H1 (cell line): ENCODE measurements at regions not wholly inside any gene's neighbourhood (a gene's known extent, or its start where the extent isn't known, plus 50 kb on each side); places are given as distances from the start of the nearest gene placed in this dataset.

Experiments
- CTCF ChIA-PET: fragments of 300-600 bp; sonication (Branson Sonifier 250); formaldehyde crosslinking; loops from one replicate; lab custom pipeline; 2021; ENCODE audit not compliant: partially characterized antibody; lab: Charles Lee
- POLR2A ChIA-PET: fragments of 300-600 bp; sonication (Branson Sonifier 250); formaldehyde crosslinking; loops from one replicate; lab custom pipeline; 2021; ENCODE audit warnings: inconsistent platforms; ENCODE audit not compliant: partially characterized antibody; lab: Charles Lee
- DNase-seq, 2 experiments: peaks; one replicate each; pipeline versions ENCODE4 v3.0.0 to v3.0.0-alpha.2; 2010 to 2022; ENCODE audit warnings: low spot score in 2 of 2, low read depth in 1 of 2, mixed read lengths in 1 of 2
- FAIRE-seq: peaks from 2 replicates; lab custom pipeline; 2011; peaks lifted over from hg19 to GRCh38; lab: Jason Lieb, UNC
- H2AFZ ChIP-seq: 2 replicates; pipeline ENCODE4 v1.8.1; 2012; ENCODE audit warnings: low read length, inconsistent platforms
- H2AK5ac ChIP-seq: 2 replicates; pipeline ENCODE4 v1.6.1; 2013; ENCODE audit warnings: low read depth, low read length
- H2BK120ac ChIP-seq: replicated peaks from 2 replicates; pipeline ENCODE3; 2013; ENCODE audit warnings: low read depth, low read length, inconsistent platforms
- H2BK12ac ChIP-seq: 2 replicates; pipeline ENCODE4 v1.6.1; 2013; ENCODE audit warnings: low read depth, low read length
- H2BK15ac ChIP-seq: 2 replicates; pipeline ENCODE4 v1.6.1; 2013; ENCODE audit warnings: low read length
- H2BK20ac ChIP-seq: 2 replicates; pipeline ENCODE4 v1.6.1; 2013; ENCODE audit warnings: low read length
- H2BK5ac ChIP-seq: 2 replicates; pipeline ENCODE4 v1.6.1; 2013; ENCODE audit warnings: low read depth, low read length
- H3K14ac ChIP-seq: 2 replicates; pipeline ENCODE4 v1.6.1; 2013; ENCODE audit warnings: inconsistent platforms; ENCODE audit not compliant: insufficient read length
- H3K18ac ChIP-seq: 2 replicates; pipeline ENCODE4 v1.6.1; 2013; ENCODE audit warnings: low read length; ENCODE audit errors: extremely low read depth
- H3K23ac ChIP-seq: 2 replicates; pipeline ENCODE4 v1.6.1; 2013; ENCODE audit warnings: inconsistent platforms; ENCODE audit not compliant: insufficient read length
- H3K23me2 ChIP-seq: 2 replicates; pipeline ENCODE4 v1.6.1; 2013; ENCODE audit warnings: low read depth, low read length
- H3K27ac ChIP-seq: 2 replicates; pipeline ENCODE4 v1.6.1; 2011; ENCODE audit warnings: low read depth, low read length, inconsistent platforms
- H3K27me3 ChIP-seq, 4 experiments: replicated peaks in 1 of 4; 1 replicate in 1 of 4; 2 replicates in 3 of 4; pipeline versions ENCODE4 v1.6.1 to v1.8.1; 2011 to 2013; ENCODE audit warnings: low read length in 3 of 4, mild to moderate bottlenecking in 3 of 4, inconsistent platforms in 2 of 4, mixed read lengths in 2 of 4, moderate library complexity in 1 of 4; ENCODE audit not compliant: control insufficient read depth in 3 of 4, insufficient read depth in 3 of 4; ENCODE audit errors: extremely low read depth in 1 of 4
- H3K36me3 ChIP-seq, 4 experiments: 2 replicates each; pipeline versions ENCODE4 v1.6.1 to v1.8.1; 2011 to 2013; ENCODE audit warnings: mild to moderate bottlenecking in 4 of 4, low read length in 3 of 4, moderate library complexity in 2 of 4, control low read depth in 1 of 4, inconsistent platforms in 1 of 4; ENCODE audit not compliant: insufficient read depth in 4 of 4, control insufficient read depth in 2 of 4
- H3K4ac ChIP-seq: replicated peaks from 2 replicates; pipeline ENCODE3; 2013; ENCODE audit warnings: low read length, low read depth, mixed read lengths, inconsistent platforms; ENCODE audit not compliant: insufficient read length
- H3K4me1 ChIP-seq, 4 experiments: replicated peaks in 1 of 4; 1 replicate in 1 of 4; 2 replicates in 3 of 4; pipeline versions ENCODE4 v1.6.1 to v1.8.1; 2011 to 2013; ENCODE audit warnings: low read length in 3 of 4, inconsistent platforms in 2 of 4, mixed read lengths in 1 of 4; ENCODE audit not compliant: insufficient read depth in 4 of 4, control insufficient read depth in 3 of 4
- H3K4me2 ChIP-seq, 2 experiments: 2 replicates each; pipeline versions ENCODE4 v1.6.1 to v1.8.1; 2011 to 2013; ENCODE audit warnings: low read depth in 2 of 2, low read length in 2 of 2, control low read depth in 1 of 2, inconsistent platforms in 1 of 2, mild to moderate bottlenecking in 1 of 2; ENCODE audit not compliant: insufficient read depth in 1 of 2
- H3K4me3 ChIP-seq, 4 experiments: fragments of 200-600, 300-600 bp in 1 of 4; sonication (generic), shearing (Covaris generic), sonication (Bioruptor Twin) in 1 of 4; 2 replicates each; pipeline versions ENCODE4 v1.5.1 to v1.8.1; 2011 to 2016; ENCODE audit warnings: low read length in 4 of 4, low read depth in 3 of 4, control low read depth in 2 of 4, inconsistent platforms in 2 of 4, mild to moderate bottlenecking in 2 of 4, mixed read lengths in 1 of 4, moderate library complexity in 1 of 4; ENCODE audit not compliant: insufficient read depth in 2 of 4; ENCODE audit errors: extremely low read depth in 1 of 4
- H3K56ac ChIP-seq: replicated peaks from 2 replicates; pipeline ENCODE3; 2013; ENCODE audit warnings: low read depth, mild to moderate bottlenecking, mixed read lengths, low read length, inconsistent platforms; ENCODE audit not compliant: insufficient read length
- H3K79me1 ChIP-seq: 2 replicates; pipeline ENCODE4 v1.6.1; 2013; ENCODE audit warnings: low read depth, low read length, control low read depth
- H3K79me2 ChIP-seq, 2 experiments: 2 replicates each; pipeline versions ENCODE4 v1.6.1 to v1.8.1; 2012 to 2013; ENCODE audit warnings: low read length in 2 of 2, mild to moderate bottlenecking in 2 of 2, inconsistent platforms in 1 of 2; ENCODE audit not compliant: insufficient read depth in 2 of 2, control insufficient read depth in 1 of 2
- H3K9ac ChIP-seq, 4 experiments: replicated peaks in 1 of 4; 1 replicate in 1 of 4; 2 replicates in 3 of 4; pipeline versions ENCODE4 v1.6.1 to v1.8.1; 2011 to 2013; ENCODE audit warnings: low read depth in 3 of 4, low read length in 3 of 4, control low read depth in 2 of 4, mild to moderate bottlenecking in 2 of 4, moderate library complexity in 2 of 4, inconsistent platforms in 1 of 4; ENCODE audit errors: extremely low read depth in 1 of 4
- H3K9me3 ChIP-seq, 2 experiments: 2 replicates each; pipeline versions ENCODE4 v1.6.1 to v1.8.1; 2012 to 2013; ENCODE audit warnings: mild to moderate bottlenecking in 2 of 2, moderate library complexity in 2 of 2, control low read depth in 1 of 2, inconsistent platforms in 1 of 2, low read depth in 1 of 2, low read length in 1 of 2, mixed read lengths in 1 of 2; ENCODE audit not compliant: insufficient read depth in 2 of 2
- H4K20me1 ChIP-seq, 2 experiments: replicated peaks in 1 of 2; 2 replicates each; pipeline versions ENCODE3 to v1.8.1; 2011 to 2013; ENCODE audit warnings: inconsistent platforms in 2 of 2, low read length in 2 of 2, mild to moderate bottlenecking in 1 of 2; ENCODE audit not compliant: insufficient read depth in 2 of 2, control insufficient read depth in 1 of 2
- H4K5ac ChIP-seq: 2 replicates; pipeline ENCODE4 v1.6.1; 2013; ENCODE audit warnings: low read length, low read depth, mixed read lengths, inconsistent platforms; ENCODE audit not compliant: insufficient read length
- H4K8ac ChIP-seq: 2 replicates; pipeline ENCODE4 v1.8.0; 2013; ENCODE audit warnings: mild to moderate bottlenecking, moderate library complexity, low read length, inconsistent platforms; ENCODE audit not compliant: insufficient read depth; ENCODE audit errors: extremely low read depth
- H4K91ac ChIP-seq: replicated peaks from 2 replicates; pipeline ENCODE3; 2013; ENCODE audit warnings: low read length, mixed read lengths, inconsistent platforms; ENCODE audit not compliant: insufficient read length
- CHD2 ChIP-seq: IDR thresholded peaks from 2 replicates; pipeline ENCODE4 v1.6.1; 2012; ENCODE audit warnings: low read length, improper control_type of control experiment
- SUZ12 ChIP-seq: fragments of 200-600 bp; sonication (generic); IDR thresholded peaks from 2 replicates; pipeline ENCODE4 v1.6.1; 2012; ENCODE audit warnings: mild to moderate bottlenecking, inconsistent platforms, low read length, moderate library complexity, mixed read lengths
- YY1 ChIP-seq: IDR thresholded peaks from 2 replicates; pipeline ENCODE4 v1.6.1; 2011; ENCODE audit warnings: low read depth, mild to moderate bottlenecking, low read length

DNA sequence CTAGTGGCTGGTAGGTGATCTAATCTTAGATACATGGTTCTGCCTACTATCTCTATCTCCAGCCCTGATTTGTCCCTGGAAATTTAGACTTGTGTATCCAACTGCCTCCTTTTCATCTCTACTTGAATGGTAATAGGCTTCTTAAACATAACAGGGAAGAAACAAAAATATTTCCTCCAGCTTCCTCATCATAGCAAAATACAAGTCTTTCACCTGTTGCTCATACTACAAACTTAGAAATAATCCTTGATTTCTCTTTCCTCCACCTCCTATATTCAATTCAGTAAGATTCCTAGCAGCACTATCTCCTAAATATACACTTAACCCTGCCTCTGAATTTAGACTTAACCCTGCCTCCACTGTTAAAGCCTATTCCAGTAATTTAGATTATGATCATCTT is 373.3 kb upstream of the ACTRT1 start:
- DNase-seq (no peak), FAIRE-seq (no peak)
- ChIA-PET CTCF (no interaction called here), POLR2A (no interaction called here)
- Histone ChIP-seq H3K4me3 (no peak overlapping the region), H3K36me3 (no peaks in the 10 kb centered on the region), H2BK15ac (no peak overlapping the region), H3K27me3 (no peaks in the 10 kb centered on the region), H2BK12ac (no peak overlapping the region), H2AFZ (no peak overlapping the region), H4K8ac (no peak overlapping the region), H4K5ac (no peak overlapping the region), H3K4me1 (no peaks in the 10 kb centered on the region), H3K23ac (no peak overlapping the region), H4K91ac (no peak overlapping the region), H2BK120ac (no peak overlapping the region), H2BK5ac (no peak overlapping the region), H3K79me1 (no peaks in the 10 kb centered on the region), H3K4me2 (no peak overlapping the region), H3K56ac (no peak overlapping the region), H2AK5ac (no peak overlapping the region), H3K27ac (no peak overlapping the region), H4K20me1 (no peaks in the 10 kb centered on the region), H3K9me3 (no peaks in the 10 kb centered on the region), H3K9ac (no peak overlapping the region), H2BK20ac (no peak overlapping the region), H3K14ac (no peak overlapping the region), H3K18ac (no peak overlapping the region), H3K79me2 (no peaks in the 10 kb centered on the region), H3K23me2 (no peaks in the 10 kb centered on the region), H3K4ac (no peak overlapping the region)
- TF ChIP-seq YY1 (no peak), SUZ12 (no peak), CHD2 (no peak)
